GM21786 (cell line): ENCODE measurements at regions not wholly inside any gene's neighbourhood (a gene's known extent, or its start where the extent isn't known, plus 50 kb on each side); places are given as distances from the start of the nearest gene placed in this dataset.
"Not testable (repeated sequence)": the region's sequence is repeated elsewhere in the genome, so short reads cannot be mapped to it uniquely, and the experiment has no call there.

Source experiments
- ATAC-seq: cut with Tn5 transposase; IDR thresholded peaks from one replicate; pipeline ENCODE4 v1.9.1; 2021; ENCODE audit not compliant: unreplicated experiment

GRCh38 chr3:152891678-152892077 lies 56.7 kb downstream of the P2RY1 start:
- ATAC-seq, result no peak

- no peak for ATAC-seq
Observed at GRCh38 chr3:152892446-152892845, 57.5 kb downstream of the P2RY1 start.

GRCh38 chr3:152893647-152894046 lies 58.7 kb downstream of the P2RY1 start:
- no peak for ATAC-seq

- ATAC-seq, result no peak
Observed at GRCh38 chr3:152899306-152899705, 64.4 kb downstream of the P2RY1 start.

- no peak for ATAC-seq
Observed at GRCh38 chr3:152902141-152902669, 67.3 kb downstream of the P2RY1 start.

- ATAC-seq, result no peak
Observed at GRCh38 chr3:152905631-152906030, 70.7 kb downstream of the P2RY1 start.

- no peak for ATAC-seq
Observed at GRCh38 chr3:152909180-152909883, 74.4 kb downstream of the P2RY1 start.

- ATAC-seq, result no peak
Observed at GRCh38 chr3:152910211-152910610, 75.3 kb downstream of the P2RY1 start.

GRCh38 chr3:152910966-152911365 lies 76.0 kb downstream of the P2RY1 start:
- no peak for ATAC-seq

GRCh38 chr3:152914743-152915142 lies 79.8 kb downstream of the P2RY1 start:
- ATAC-seq, result not testable (repeated sequence)

- no peak for ATAC-seq
Observed at GRCh38 chr3:152915695-152916094, 80.8 kb downstream of the P2RY1 start.

- no peak for ATAC-seq
Observed at GRCh38 chr3:152916753-152917279, 81.9 kb downstream of the P2RY1 start.

GRCh38 chr3:152921351-152921750 lies 86.4 kb downstream of the P2RY1 start:
- no peak for ATAC-seq

GRCh38 chr3:152922554-152922953 lies 87.6 kb downstream of the P2RY1 start:
- no peak for ATAC-seq

GRCh38 chr3:152927131-152927530 lies 92.2 kb downstream of the P2RY1 start:
- no peak for ATAC-seq

GRCh38 chr3:152930516-152930915 lies 95.6 kb downstream of the P2RY1 start:
- no peak for ATAC-seq

GRCh38 chr3:152937234-152937633 lies 102.3 kb downstream of the P2RY1 start:
- no peak for ATAC-seq

- ATAC-seq, result no peak
Observed at GRCh38 chr3:152938974-152939636, 104.2 kb downstream of the P2RY1 start.

- ATAC-seq, result no peak
Observed at GRCh38 chr3:152941859-152942258, 106.9 kb downstream of the P2RY1 start.

GRCh38 chr3:152942366-152942765 lies 107.4 kb downstream of the P2RY1 start:
- ATAC-seq, result no peak

- ATAC-seq, result no peak
Observed at GRCh38 chr3:152943645-152944044, 108.7 kb downstream of the P2RY1 start.

- no peak for ATAC-seq
Observed at GRCh38 chr3:152944671-152945070, 109.7 kb downstream of the P2RY1 start.
